ENCODE measurements at regions not wholly inside any gene's neighbourhood (a gene's known extent, or its start where the extent isn't known, plus 50 kb on each side); places are given as distances from the start of the nearest gene placed in this dataset.

GRCh38 chr2:2762166-2762908 lies 431.3 kb upstream of the MYT1L start:
- no TSS peak for BruUV-seq (replicated peaks)
- ATAC-seq (no peak), DNase-seq (ENCODE audit: low read depth, low spot score) (no peak)
- Histone ChIP-seq H3K27ac (ENCODE audit: low read depth, low read length) (no peak overlapping the region), H3K9me2 (ENCODE audit: insufficient read depth) (no peaks in the 10 kb centered on the region), H3K27me3 (ENCODE audit: insufficient read depth, low read length) (peaks cover 6% of the 10 kb centered on the region), H3K4me2 (ENCODE audit: low read length) (no peak overlapping the region), H3K79me2 (ENCODE audit: insufficient read depth, low read length) (no peaks in the 10 kb centered on the region), H4K20me1 (ENCODE audit: insufficient read depth) (no peaks in the 10 kb centered on the region), H3K9ac (ENCODE audit: low read length) (no peak overlapping the region), H3K9me3 (ENCODE audit: control insufficient read depth in 1 of 2, insufficient read depth in 1 of 2, low read depth in 1 of 2, low read length in 2 of 2) (no peaks in the 10 kb centered on the region), H3K4me1 (ENCODE audit: control insufficient read depth in 1 of 2, insufficient read depth in 2 of 2, low read length in 2 of 2) (no peaks in the 10 kb centered on the region), H3K36me3 (ENCODE audit: control insufficient read depth in 1 of 2, insufficient read depth in 2 of 2, low read length in 2 of 2) (no peaks in the 10 kb centered on the region), H2AFZ (ENCODE audit: low read depth, low read length, poor library complexity, severe bottlenecking) (no peak overlapping the region), H3K4me3 (replicated peaks in 1 of 2; ENCODE audit: low read depth in 1 of 2, low read length in 2 of 2) (no peak overlapping the region)
- ChIA-PET POLR2A (no interaction called here), CTCF (no interaction called here), RAD21 (ENCODE audit: low non-redundant PET in 1 of 2, low total read pairs in 2 of 2, uncharacterized antibody in 2 of 2, unreplicated experiment in 2 of 2) (no interaction called here)
- no peak for TF ChIP-seq ZFX (IDR thresholded peaks at IDR 0.05)
- no peak for TF ChIP-seq POLR2AphosphoS5 (IDR thresholded peaks at IDR 0.05; ENCODE audit: low read depth, low read length)
- no peak for TF ChIP-seq EGR1 (IDR thresholded peaks at IDR 0.05; ENCODE audit: low read depth)
- no peak for TF ChIP-seq EZH2phosphoT487 (IDR thresholded peaks at IDR 0.05; ENCODE audit: borderline replicate concordance)
- TF ChIP-seq JUND (IDR thresholded peaks at IDR 0.05) = no peak
- no peak for TF ChIP-seq EZH2 (IDR thresholded peaks at IDR 0.05)
- TF ChIP-seq SP1 (IDR thresholded peaks at IDR 0.05; ENCODE audit: low read depth) = no peak
- no peak for TF ChIP-seq POLR2A (IDR thresholded peaks at IDR 0.05; ENCODE audit: borderline replicate concordance, extremely low read depth, insufficient read depth, insufficient read length)
- no peak for TF ChIP-seq ELF1 (IDR thresholded peaks at IDR 0.05; ENCODE audit: borderline replicate concordance, low read depth)
- no peak for TF ChIP-seq MAX (IDR thresholded peaks at IDR 0.05)
- TF ChIP-seq FOSL1 (IDR thresholded peaks at IDR 0.05; ENCODE audit: low read depth) = no peak
- TF ChIP-seq CBX3 (IDR thresholded peaks at IDR 0.05; ENCODE audit: low read depth) = no peak
- no peak for TF ChIP-seq TCF7L2 (IDR thresholded peaks at IDR 0.05; ENCODE audit: borderline replicate concordance, extremely low read depth, insufficient read depth, insufficient read length)
- no peak for TF ChIP-seq ZBTB33 (IDR thresholded peaks at IDR 0.05; ENCODE audit: extremely low read depth, insufficient replicate concordance, low read length)
- no peak for TF ChIP-seq REST (IDR thresholded peaks at IDR 0.05; ENCODE audit: low read depth)
- TF ChIP-seq YY1 (IDR thresholded peaks at IDR 0.05; ENCODE audit: extremely low read depth, insufficient replicate concordance, low read depth, low read length) = no peak
- TF ChIP-seq CEBPB (IDR thresholded peaks at IDR 0.05; ENCODE audit: low read depth) = no peak
- intact Hi-C loops (cut with micrococcal nuclease) = no loop called here

Data from HCT116 (cell line).